ENCODE measurements at regions not wholly inside any gene's neighbourhood (a gene's known extent, or its start where the extent isn't known, plus 50 kb on each side); places are given as distances from the start of the nearest gene placed in this dataset.

- TF ChIP-seq CTCF (conservative IDR thresholded peaks at IDR 0.05; ENCODE audit: low read depth, low read length) (no peak), EZH2phosphoT487 (IDR thresholded peaks at IDR 0.05; ENCODE audit: borderline replicate concordance, low read length) (no peak)
Observed at GRCh38 chr3:95994338-95994737, 820.1 kb upstream of the EPHA6 start.

All from PC-3 (cell line).